ENCODE measurements at regions not wholly inside any gene's neighbourhood (a gene's known extent, or its start where the extent isn't known, plus 50 kb on each side); places are given as distances from the start of the nearest gene placed in this dataset.

- 90% methylated on average over 5 of the region's 5 CpGs; no CpG with 5 or more reads in 1 of the 2 experiments for WGBS, 2 experiments (ENCODE audit: extremely low coverage in 1 of 2, insufficient coverage in 1 of 2, insufficient read length in 1 of 2, insufficient replicate concordance in 2 of 2, low coverage in 1 of 2, low lambda C conversion rate in 2 of 2, missing lambda C conversion rate in 1 of 2)
- H2BK20ac ChIP-seq (ENCODE audit: low read length) = no peak overlapping the region
- H3K79me1 ChIP-seq (ENCODE audit: low read depth, low read length) = no peaks in the 10 kb centered on the region
- no peak overlapping the region for H4K5ac ChIP-seq (ENCODE audit: insufficient read length, low read depth, low read length)
- CTCF ChIA-PET (ENCODE audit: partially characterized antibody) = no interaction called here
- H3K9me3 ChIP-seq (ENCODE audit: insufficient read depth in 2 of 2, low read depth in 1 of 2, low read length in 1 of 2) = no peaks in the 10 kb centered on the region
- H3K4me1 ChIP-seq (replicated peaks in 1 of 4; ENCODE audit: control insufficient read depth in 3 of 4, insufficient read depth in 4 of 4, low read length in 3 of 4) = no peaks in the 10 kb centered on the region
- H3K23me2 ChIP-seq (ENCODE audit: low read depth, low read length) = no peaks in the 10 kb centered on the region
- no peak overlapping the region for H4K8ac ChIP-seq (ENCODE audit: extremely low read depth, insufficient read depth, low read length)
- H2AFZ ChIP-seq (ENCODE audit: low read length) = no peak overlapping the region
- no peaks in the 10 kb centered on the region for H3K79me2 ChIP-seq (ENCODE audit: control insufficient read depth in 1 of 2, insufficient read depth in 2 of 2, low read length in 2 of 2)
- DNase-seq (ENCODE audit: low read depth in 1 of 2, low spot score in 2 of 2) (no peak), FAIRE-seq (no peak)
- H3K27ac ChIP-seq (ENCODE audit: low read depth, low read length) = no peak overlapping the region
- H3K14ac ChIP-seq (ENCODE audit: insufficient read length) = no peak overlapping the region
- no peak overlapping the region for H2AK5ac ChIP-seq (ENCODE audit: low read depth, low read length)
- no peak overlapping the region for H2BK5ac ChIP-seq (ENCODE audit: low read depth, low read length)
- no peak overlapping the region for H2BK12ac ChIP-seq (ENCODE audit: low read depth, low read length)
- no peak overlapping the region for H2BK120ac ChIP-seq (replicated peaks; ENCODE audit: low read depth, low read length)
- no peak overlapping the region for H3K23ac ChIP-seq (ENCODE audit: insufficient read length)
- H3K4ac ChIP-seq (replicated peaks; ENCODE audit: insufficient read length, low read depth, low read length) = no peak overlapping the region
- H3K4me2 ChIP-seq (ENCODE audit: insufficient read depth in 1 of 2, low read depth in 2 of 2, low read length in 2 of 2) = no peak overlapping the region
- H3K18ac ChIP-seq (ENCODE audit: extremely low read depth, low read length) = no peak overlapping the region
- no peak overlapping the region for H4K91ac ChIP-seq (replicated peaks; ENCODE audit: insufficient read length, low read length)
- H2BK15ac ChIP-seq (ENCODE audit: low read length) = no peak overlapping the region
- no peak overlapping the region for H3K56ac ChIP-seq (replicated peaks; ENCODE audit: insufficient read length, low read depth, low read length)
- no peaks in the 10 kb centered on the region; a peak in 1 of 7 replicates for H3K27me3 ChIP-seq (replicated peaks in 1 of 4; ENCODE audit: control insufficient read depth in 3 of 4, extremely low read depth in 1 of 4, insufficient read depth in 3 of 4, low read length in 3 of 4)
- no peaks in the 10 kb centered on the region for H3K36me3 ChIP-seq (ENCODE audit: control insufficient read depth in 2 of 4, insufficient read depth in 4 of 4, low read length in 3 of 4)
- TF ChIP-seq MAX (IDR thresholded peaks at IDR 0.05) (no peak), KDM5A (IDR thresholded peaks at IDR 0.05; ENCODE audit: low read length) (no peak), ASH2L (IDR thresholded peaks at IDR 0.05; ENCODE audit: low read length) (no peak), BACH1 (IDR thresholded peaks at IDR 0.05; ENCODE audit: low read length) (no peak), JUN (IDR thresholded peaks at IDR 0.05; ENCODE audit: low read depth, low read length) (no peak), CEBPB (IDR thresholded peaks at IDR 0.05; ENCODE audit: low read depth, low read length) (peak; percentile 17; the same call in 1 of the 2 replicates)
- H3K4me3 ChIP-seq (ENCODE audit: extremely low read depth in 1 of 4, insufficient read depth in 2 of 4, low read depth in 3 of 4, low read length in 4 of 4) = no peak overlapping the region
- POLR2A ChIA-PET (ENCODE audit: partially characterized antibody) = no interaction called here
- H3K9ac ChIP-seq (replicated peaks in 1 of 4; ENCODE audit: extremely low read depth in 1 of 4, low read depth in 3 of 4, low read length in 3 of 4) = no peak overlapping the region
- no peaks in the 10 kb centered on the region for H4K20me1 ChIP-seq (replicated peaks in 1 of 2; ENCODE audit: control insufficient read depth in 1 of 2, insufficient read depth in 2 of 2, low read length in 2 of 2)
These were observed 224.6 kb upstream of the GPC6 start for GRCh38 chr13:93001866-93002461.
